ENCODE measurements at regions not wholly inside any gene's neighbourhood (a gene's known extent, or its start where the extent isn't known, plus 50 kb on each side); places are given as distances from the start of the nearest gene placed in this dataset.

GRCh38 chr6:82690283-82690682 is 326.7 kb downstream of the TPBG start:
- TF ChIP-seq TAF1 (IDR thresholded peaks at IDR 0.05; ENCODE audit: low read depth) (no peak), TEAD4 (IDR thresholded peaks at IDR 0.05) (no peak)

- TF ChIP-seq TAF1 (IDR thresholded peaks at IDR 0.05; ENCODE audit: low read depth) (no peak), RAD21 (IDR thresholded peaks at IDR 0.05; ENCODE audit: low read depth) (no peak), FOXM1 (IDR thresholded peaks at IDR 0.05; ENCODE audit: borderline replicate concordance, low read depth) (no peak), CREB1 (IDR thresholded peaks at IDR 0.05; ENCODE audit: low read depth) (no peak), YY1 (IDR thresholded peaks at IDR 0.05; ENCODE audit: low read depth) (no peak), CEBPB (IDR thresholded peaks at IDR 0.05) (no peak), EP300 (IDR thresholded peaks at IDR 0.05; ENCODE audit: borderline replicate concordance) (no peak), EGR1 (IDR thresholded peaks at IDR 0.05) (no peak), TCF12 (IDR thresholded peaks at IDR 0.05; ENCODE audit: low read depth) (no peak), MAX (IDR thresholded peaks at IDR 0.05) (no peak), NFIC (IDR thresholded peaks at IDR 0.05) (no peak), REST (IDR thresholded peaks at IDR 0.05; ENCODE audit: low read depth) (no peak), USF1 (IDR thresholded peaks at IDR 0.05) (no peak), TEAD4 (IDR thresholded peaks at IDR 0.05) (no peak)
Observed at GRCh38 chr6:82691997-82692396, 328.4 kb downstream of the TPBG start.

GRCh38 chr6:82693094-82693493 is 329.5 kb downstream of the TPBG start:
- TF ChIP-seq NFIC (IDR thresholded peaks at IDR 0.05) (no peak), CEBPB (IDR thresholded peaks at IDR 0.05) (no peak), TAF1 (IDR thresholded peaks at IDR 0.05; ENCODE audit: low read depth) (no peak), CREB1 (IDR thresholded peaks at IDR 0.05; ENCODE audit: low read depth) (no peak), EGR1 (IDR thresholded peaks at IDR 0.05) (no peak), TEAD4 (IDR thresholded peaks at IDR 0.05) (no peak)

- no peak for TF ChIP-seq RAD21 (IDR thresholded peaks at IDR 0.05; ENCODE audit: low read depth)
- no peak for TF ChIP-seq MAX (IDR thresholded peaks at IDR 0.05)
- TF ChIP-seq ZBTB7A (IDR thresholded peaks at IDR 0.05; ENCODE audit: low read depth), result no peak
- no peak for TF ChIP-seq USF1 (IDR thresholded peaks at IDR 0.05)
- no peak for TF ChIP-seq TEAD4 (IDR thresholded peaks at IDR 0.05)
- no peak for TF ChIP-seq CEBPB (IDR thresholded peaks at IDR 0.05)
- no peak for TF ChIP-seq TAF1 (IDR thresholded peaks at IDR 0.05; ENCODE audit: low read depth)
- TF ChIP-seq FOXM1 (IDR thresholded peaks at IDR 0.05; ENCODE audit: borderline replicate concordance, low read depth), result no peak
- no peak for TF ChIP-seq YY1 (IDR thresholded peaks at IDR 0.05; ENCODE audit: low read depth)
- TF ChIP-seq EP300 (IDR thresholded peaks at IDR 0.05; ENCODE audit: borderline replicate concordance), result no peak
- TF ChIP-seq REST (IDR thresholded peaks at IDR 0.05; ENCODE audit: low read depth), result no peak
- no peak for TF ChIP-seq CREB1 (IDR thresholded peaks at IDR 0.05; ENCODE audit: low read depth)
- TF ChIP-seq EGR1 (IDR thresholded peaks at IDR 0.05), result no peak
- TF ChIP-seq NFIC (IDR thresholded peaks at IDR 0.05), result no peak
- TF ChIP-seq TCF12 (IDR thresholded peaks at IDR 0.05; ENCODE audit: low read depth), result no peak
Observed at GRCh38 chr6:82701341-82701740, 337.7 kb downstream of the TPBG start.

GRCh38 chr6:82702574-82702973 is 339.0 kb downstream of the TPBG start:
- no peak for TF ChIP-seq CEBPB (IDR thresholded peaks at IDR 0.05)
- TF ChIP-seq FOXM1 (IDR thresholded peaks at IDR 0.05; ENCODE audit: borderline replicate concordance, low read depth), result no peak
- TF ChIP-seq NFIC (IDR thresholded peaks at IDR 0.05), result no peak
- no peak for TF ChIP-seq USF1 (IDR thresholded peaks at IDR 0.05)
- no peak for TF ChIP-seq RAD21 (IDR thresholded peaks at IDR 0.05; ENCODE audit: low read depth)
- TF ChIP-seq YY1 (IDR thresholded peaks at IDR 0.05; ENCODE audit: low read depth), result no peak
- TF ChIP-seq TEAD4 (IDR thresholded peaks at IDR 0.05), result no peak
- no peak for TF ChIP-seq TCF12 (IDR thresholded peaks at IDR 0.05; ENCODE audit: low read depth)
- no peak for TF ChIP-seq ZBTB7A (IDR thresholded peaks at IDR 0.05; ENCODE audit: low read depth)
- no peak for TF ChIP-seq EP300 (IDR thresholded peaks at IDR 0.05; ENCODE audit: borderline replicate concordance)
- TF ChIP-seq REST (IDR thresholded peaks at IDR 0.05; ENCODE audit: low read depth), result no peak
- no peak for TF ChIP-seq CREB1 (IDR thresholded peaks at IDR 0.05; ENCODE audit: low read depth)
- no peak for TF ChIP-seq MAX (IDR thresholded peaks at IDR 0.05)
- TF ChIP-seq TAF1 (IDR thresholded peaks at IDR 0.05; ENCODE audit: low read depth), result no peak
- TF ChIP-seq EGR1 (IDR thresholded peaks at IDR 0.05), result no peak
